GM18519 (cell line): ENCODE measurements at regions not wholly inside any gene's neighbourhood (a gene's known extent, or its start where the extent isn't known, plus 50 kb on each side); places are given as distances from the start of the nearest gene placed in this dataset.

Experiments used
- ATAC-seq: cut with Tn5 transposase; IDR thresholded peaks from one replicate; pipeline ENCODE4 v1.9.1; 2021; ENCODE audit warnings: mild to moderate bottlenecking, moderate library complexity; ENCODE audit not compliant: unreplicated experiment, low FRiP score

- no peak for ATAC-seq
These were observed 190.0 kb downstream of the MZT1 start for GRCh38 chr13:72537395-72537780.

GRCh38 chr13:72536714-72537394, 190.6 kb downstream of the MZT1 start:
- ATAC-seq = no peak

GRCh38 chr13:72534951-72535640, 192.3 kb downstream of the MZT1 start:
- no peak for ATAC-seq

GRCh38 chr13:72530471-72530870, 197.0 kb downstream of the MZT1 start:
- no peak for ATAC-seq

GRCh38 chr13:72527333-72527732, 200.1 kb downstream of the MZT1 start:
- ATAC-seq = no peak

GRCh38 chr13:72523593-72523992, 203.8 kb downstream of the MZT1 start:
- ATAC-seq = no peak

GRCh38 chr13:72523049-72523448, 204.4 kb downstream of the MZT1 start:
- no peak for ATAC-seq

GRCh38 chr13:72521940-72522661, 205.3 kb downstream of the MZT1 start:
- no peak for ATAC-seq

GRCh38 chr13:72514146-72514545, 213.3 kb downstream of the MZT1 start:
- no peak for ATAC-seq

- ATAC-seq = no peak
These were observed 219.0 kb downstream of the MZT1 start for GRCh38 chr13:72508392-72508791.

GRCh38 chr13:72507416-72508199, 219.8 kb downstream of the MZT1 start:
- ATAC-seq = no peak

- ATAC-seq = no peak
These were observed 220.7 kb downstream of the MZT1 start for GRCh38 chr13:72506706-72507105.

GRCh38 chr13:72505376-72505775, 222.1 kb downstream of the MZT1 start:
- ATAC-seq = no peak

GRCh38 chr13:72504131-72504841, 223.1 kb downstream of the MZT1 start:
- ATAC-seq = no peak

- ATAC-seq = no peak
These were observed 226.6 kb downstream of the MZT1 start for GRCh38 chr13:72500851-72501250.

- no peak for ATAC-seq
These were observed 231.7 kb downstream of the MZT1 start for GRCh38 chr13:72495681-72496080.

- ATAC-seq = no peak
These were observed 237.7 kb downstream of the MZT1 start for GRCh38 chr13:72489751-72490150.

GRCh38 chr13:72473321-72473720, 254.1 kb downstream of the MZT1 start:
- no peak for ATAC-seq

- no peak for ATAC-seq
These were observed 257.5 kb downstream of the MZT1 start for GRCh38 chr13:72469906-72470305.

- no peak for ATAC-seq
These were observed 263.9 kb downstream of the MZT1 start for GRCh38 chr13:72463561-72463960.
